ENCODE measurements at regions not wholly inside any gene's neighbourhood (a gene's known extent, or its start where the extent isn't known, plus 50 kb on each side); places are given as distances from the start of the nearest gene placed in this dataset.
"Not testable (repeated sequence)": the region's sequence is repeated elsewhere in the genome, so short reads cannot be mapped to it uniquely, and the experiment has no call there.

DNA sequence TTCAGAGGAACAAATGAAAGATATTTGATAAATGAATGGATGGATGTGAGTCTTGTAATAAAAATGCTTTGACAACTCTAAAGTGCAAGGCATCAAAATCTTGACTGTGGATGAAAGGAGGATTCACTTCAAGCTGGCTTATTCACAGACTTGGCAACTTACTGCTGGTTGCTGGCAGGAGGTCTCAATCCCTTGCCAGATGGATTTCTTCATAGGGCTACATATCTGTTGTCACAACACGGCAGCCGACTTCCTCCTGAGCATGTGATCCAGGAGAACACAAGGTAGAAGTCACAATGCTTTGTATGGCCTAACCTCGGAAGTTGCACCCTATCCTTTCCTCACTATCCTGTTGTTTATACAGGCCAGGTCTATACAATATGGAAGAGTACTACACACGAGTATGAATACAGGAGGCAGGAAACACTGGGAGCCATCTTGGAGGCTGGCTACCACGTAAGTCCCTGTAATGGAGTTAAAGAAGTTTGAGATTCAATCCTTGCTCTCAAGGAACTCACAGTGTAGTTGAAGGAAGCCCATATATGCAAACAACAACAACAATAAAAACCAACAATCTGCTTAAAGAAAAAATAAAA, 97.9 kb downstream of the ID4 start:
- Mint-ChIP-seq H3K9me3 (no peaks in the 10 kb centered on the region), H3K4me1 (ENCODE audit: low read depth) (no peaks in the 10 kb centered on the region), H3K36me3 (ENCODE audit: low read depth) (no peaks in the 10 kb centered on the region), H3K27me3 (ENCODE audit: insufficient read depth) (no peaks in the 10 kb centered on the region), H3K4me3 (no peak overlapping the region), H3K27ac (no peak overlapping the region)
- intact Hi-C loops (cut with micrococcal nuclease), result no loop called here
- no peak for DNase-seq (ENCODE audit: low spot score)

DNA sequence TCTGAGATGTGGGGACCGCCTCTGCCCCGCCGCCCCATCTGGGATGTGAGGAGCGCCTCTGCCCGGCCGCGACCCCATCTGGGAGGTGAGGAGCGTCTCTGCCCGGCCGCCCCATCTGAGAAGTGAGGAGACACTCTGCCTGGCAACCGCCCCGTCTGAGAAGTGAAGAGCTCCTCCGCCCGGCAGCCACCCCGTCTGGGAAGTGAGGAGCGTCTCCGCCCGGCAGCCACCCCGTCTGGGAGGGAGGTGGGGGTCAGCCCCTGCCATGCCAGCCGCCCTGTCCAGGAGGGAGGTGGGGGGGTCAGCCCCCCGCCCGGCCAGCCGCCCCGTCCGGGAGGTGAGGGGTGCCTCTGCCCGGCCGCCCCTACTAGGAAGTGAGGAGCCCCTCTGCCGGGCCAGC, 102.2 kb downstream of the ID4 start:
- H3K9me3 Mint-ChIP-seq; H3K4me1 Mint-ChIP-seq (ENCODE audit: low read depth); H3K36me3 Mint-ChIP-seq (ENCODE audit: low read depth); H3K4me3 Mint-ChIP-seq; H3K27me3 Mint-ChIP-seq (ENCODE audit: insufficient read depth); intact Hi-C loops (cut with micrococcal nuclease); H3K27ac Mint-ChIP-seq; DNase-seq (ENCODE audit: low spot score): not testable (repeated sequence)

DNA sequence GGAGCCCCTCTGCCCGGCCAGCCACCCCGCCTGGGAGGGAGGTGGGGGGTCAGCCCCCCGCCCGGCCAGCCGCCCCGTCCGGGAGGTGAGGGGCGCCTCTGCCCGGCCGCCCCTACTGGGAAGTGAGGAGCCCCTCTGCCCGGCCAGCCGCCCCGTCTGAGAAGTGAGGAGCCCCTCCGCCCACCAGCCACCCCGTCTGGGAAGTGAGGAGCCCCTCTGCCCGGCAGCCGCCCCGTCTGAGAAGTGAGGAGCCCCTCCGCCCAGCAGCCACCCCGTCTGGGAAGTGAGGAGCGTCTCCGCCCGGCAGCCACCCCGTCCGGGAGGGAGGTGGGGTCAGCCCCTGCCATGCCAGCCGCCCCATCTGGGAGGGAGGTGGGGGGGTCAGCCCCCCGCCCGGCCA, 102.8 kb downstream of the ID4 start:
- H3K9me3 Mint-ChIP-seq; intact Hi-C loops (cut with micrococcal nuclease); H3K4me1 Mint-ChIP-seq (ENCODE audit: low read depth); H3K36me3 Mint-ChIP-seq (ENCODE audit: low read depth); H3K27ac Mint-ChIP-seq; H3K4me3 Mint-ChIP-seq; H3K27me3 Mint-ChIP-seq (ENCODE audit: insufficient read depth); DNase-seq (ENCODE audit: low spot score): not testable (repeated sequence)

DNA sequence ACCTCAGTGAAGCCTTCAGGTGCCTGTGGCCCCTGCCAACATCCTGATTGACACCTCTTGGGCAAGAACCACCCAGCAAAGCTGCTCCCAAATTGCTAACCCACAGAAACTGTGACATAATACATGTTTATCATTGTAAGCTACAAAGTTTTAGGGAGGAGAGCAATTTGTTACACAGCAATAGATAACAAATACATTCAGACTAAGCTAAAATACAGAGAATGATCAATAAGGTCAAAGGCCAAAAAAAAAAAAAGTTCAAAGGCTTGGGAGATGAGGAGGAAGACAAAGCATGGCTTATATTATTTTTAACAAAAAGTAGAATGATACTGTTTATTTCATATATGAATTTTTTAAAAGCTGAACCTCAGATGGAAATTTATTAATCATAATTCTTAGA, 105.9 kb downstream of the ID4 start:
- Mint-ChIP-seq H3K9me3 (no peaks in the 10 kb centered on the region), H3K36me3 (ENCODE audit: low read depth) (no peaks in the 10 kb centered on the region), H3K4me1 (ENCODE audit: low read depth) (no peaks in the 10 kb centered on the region), H3K27me3 (ENCODE audit: insufficient read depth) (no peaks in the 10 kb centered on the region), H3K27ac (no peak overlapping the region), H3K4me3 (no peak overlapping the region)
- DNase-seq (ENCODE audit: low spot score), result no peak
- intact Hi-C loops (cut with micrococcal nuclease), result no loop called here

DNA sequence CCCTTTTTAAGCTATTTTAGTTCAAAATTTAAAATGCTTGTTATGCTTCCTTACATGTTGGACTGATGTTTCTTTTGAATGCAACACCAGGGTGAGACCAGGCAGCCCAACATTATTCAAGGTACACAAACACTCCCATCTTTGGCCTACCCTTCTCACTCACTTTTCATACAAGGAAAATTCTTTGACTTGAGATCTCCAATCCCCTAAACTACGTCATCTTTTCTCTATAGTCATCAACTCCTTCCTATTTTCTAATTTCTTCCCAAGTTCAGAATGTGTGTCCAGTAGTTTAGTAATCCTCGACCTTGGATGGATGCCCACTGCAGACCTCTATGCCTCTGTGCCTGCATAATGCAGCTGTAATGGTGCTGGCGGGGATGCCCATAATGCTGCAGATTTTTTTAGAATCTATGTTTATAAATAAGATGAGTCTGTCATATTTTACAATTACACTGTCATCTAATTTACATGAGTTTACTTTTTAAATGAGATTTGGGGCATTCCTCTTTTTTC, 108.7 kb downstream of the ID4 start:
- no peak for DNase-seq (ENCODE audit: low spot score)
- no peak overlapping the region for H3K4me3 Mint-ChIP-seq
- no peaks in the 10 kb centered on the region for H3K4me1 Mint-ChIP-seq (ENCODE audit: low read depth)
- H3K27me3 Mint-ChIP-seq (ENCODE audit: insufficient read depth), result no peaks in the 10 kb centered on the region
- no peaks in the 10 kb centered on the region for H3K36me3 Mint-ChIP-seq (ENCODE audit: low read depth)
- no peaks in the 10 kb centered on the region for H3K9me3 Mint-ChIP-seq
- intact Hi-C loops (cut with micrococcal nuclease), result no loop called here
- H3K27ac Mint-ChIP-seq, result no peak overlapping the region

DNA sequence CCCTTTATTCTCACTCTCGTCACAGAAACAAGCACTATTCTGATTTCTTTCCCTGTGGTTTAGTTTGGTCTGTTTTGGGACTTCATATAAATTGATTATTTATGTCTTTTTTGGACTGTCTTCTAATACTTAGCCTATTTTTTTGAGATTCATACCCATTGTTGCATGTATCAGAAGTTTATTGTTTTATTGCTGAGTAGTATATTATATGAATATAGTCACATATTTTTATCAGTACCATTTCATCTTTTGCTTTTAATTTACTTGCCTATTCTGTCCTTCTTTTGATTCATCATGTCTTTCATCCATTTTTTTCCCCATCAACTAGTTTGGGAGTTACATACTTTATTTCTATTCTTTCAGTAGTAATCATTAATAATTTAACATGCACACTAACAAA, 112.0 kb downstream of the ID4 start:
- no peak for DNase-seq (ENCODE audit: low spot score)
- Mint-ChIP-seq H3K36me3 (ENCODE audit: low read depth) (no peaks in the 10 kb centered on the region), H3K27ac (no peak overlapping the region), H3K9me3 (no peaks in the 10 kb centered on the region), H3K27me3 (ENCODE audit: insufficient read depth) (no peaks in the 10 kb centered on the region), H3K4me1 (ENCODE audit: low read depth) (no peaks in the 10 kb centered on the region), H3K4me3 (no peak overlapping the region)
- intact Hi-C loops (cut with micrococcal nuclease), result no loop called here

DNA sequence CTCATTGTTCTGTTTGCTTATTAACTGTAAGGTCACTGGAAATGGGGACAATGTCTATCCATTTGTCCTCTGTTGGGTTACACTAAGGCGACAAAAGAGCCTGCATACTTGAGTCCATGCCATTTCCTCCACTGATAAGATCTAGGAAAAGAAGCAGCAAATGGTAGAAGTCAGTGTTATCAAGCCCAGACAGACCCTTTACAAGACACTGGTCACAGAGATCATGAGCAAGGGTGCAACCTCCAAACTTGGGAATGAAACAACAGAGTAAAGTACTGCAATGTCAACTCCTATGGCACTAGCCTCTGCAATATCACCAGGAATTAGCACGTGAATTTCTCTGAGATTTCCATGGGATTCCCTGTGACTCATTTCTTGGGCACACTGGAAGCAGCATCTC, 126.9 kb downstream of the ID4 start:
- Mint-ChIP-seq H3K27me3 (ENCODE audit: insufficient read depth) (no peaks in the 10 kb centered on the region), H3K4me3 (no peak overlapping the region), H3K36me3 (ENCODE audit: low read depth) (no peaks in the 10 kb centered on the region), H3K9me3 (peaks cover 5% of the 10 kb centered on the region), H3K4me1 (ENCODE audit: low read depth) (no peaks in the 10 kb centered on the region), H3K27ac (no peak overlapping the region)
- intact Hi-C loops (cut with micrococcal nuclease), result no loop called here
- DNase-seq (ENCODE audit: low spot score), result no peak

DNA sequence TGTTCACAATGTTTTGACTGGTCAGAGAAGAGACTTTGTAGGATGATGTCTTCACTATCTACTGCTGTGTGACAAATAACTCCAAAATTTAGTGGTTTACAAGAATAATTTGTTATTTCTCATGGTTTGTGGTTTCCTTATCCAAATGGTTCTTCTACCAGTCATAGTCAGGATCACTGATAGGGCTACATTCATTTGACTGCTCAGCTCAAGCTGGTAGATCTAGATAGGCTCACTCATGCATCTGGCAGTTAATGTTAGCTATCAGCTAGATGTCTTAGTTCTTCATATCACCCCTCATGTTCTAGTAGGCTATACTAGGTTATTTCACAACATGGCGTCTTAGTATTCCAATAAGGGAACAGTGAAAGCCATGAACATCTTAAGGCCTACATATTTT, 131.0 kb downstream of the ID4 start:
- no peak overlapping the region for H3K4me3 Mint-ChIP-seq
- no peaks in the 10 kb centered on the region for H3K36me3 Mint-ChIP-seq (ENCODE audit: low read depth)
- H3K9me3 Mint-ChIP-seq, result peaks cover 8% of the 10 kb centered on the region
- H3K27ac Mint-ChIP-seq, result no peak overlapping the region
- H3K4me1 Mint-ChIP-seq (ENCODE audit: low read depth), result no peaks in the 10 kb centered on the region
- no peaks in the 10 kb centered on the region for H3K27me3 Mint-ChIP-seq (ENCODE audit: insufficient read depth)
- no peak for DNase-seq (ENCODE audit: low spot score)
- intact Hi-C loops (cut with micrococcal nuclease), result no loop called here

DNA sequence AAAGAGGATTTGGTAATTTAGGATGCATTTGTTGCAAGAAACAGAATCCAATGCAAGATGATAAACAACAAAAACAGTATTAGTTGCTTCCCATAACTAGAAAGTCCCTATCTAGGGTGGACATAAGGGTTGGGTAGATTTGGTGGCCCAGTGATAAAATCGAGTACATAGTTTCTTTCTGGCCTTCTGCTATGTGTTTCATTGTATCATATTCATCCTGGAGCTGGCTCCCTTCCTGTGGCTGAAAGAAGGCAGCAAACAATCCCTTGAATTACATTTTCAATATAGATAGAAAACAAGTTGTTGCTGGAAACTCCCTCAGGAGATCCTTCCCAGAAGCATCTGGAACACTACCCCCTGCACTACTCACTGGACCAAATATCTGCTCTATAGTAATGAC, 135.1 kb downstream of the ID4 start:
- intact Hi-C loops (cut with micrococcal nuclease), result no loop called here
- no peak overlapping the region for H3K27ac Mint-ChIP-seq
- no peak for DNase-seq (ENCODE audit: low spot score)
- peaks cover 8% of the 10 kb centered on the region for H3K9me3 Mint-ChIP-seq
- no peaks in the 10 kb centered on the region for H3K4me1 Mint-ChIP-seq (ENCODE audit: low read depth)
- no peaks in the 10 kb centered on the region for H3K36me3 Mint-ChIP-seq (ENCODE audit: low read depth)
- H3K27me3 Mint-ChIP-seq (ENCODE audit: insufficient read depth), result no peaks in the 10 kb centered on the region
- no peak overlapping the region for H3K4me3 Mint-ChIP-seq

DNA sequence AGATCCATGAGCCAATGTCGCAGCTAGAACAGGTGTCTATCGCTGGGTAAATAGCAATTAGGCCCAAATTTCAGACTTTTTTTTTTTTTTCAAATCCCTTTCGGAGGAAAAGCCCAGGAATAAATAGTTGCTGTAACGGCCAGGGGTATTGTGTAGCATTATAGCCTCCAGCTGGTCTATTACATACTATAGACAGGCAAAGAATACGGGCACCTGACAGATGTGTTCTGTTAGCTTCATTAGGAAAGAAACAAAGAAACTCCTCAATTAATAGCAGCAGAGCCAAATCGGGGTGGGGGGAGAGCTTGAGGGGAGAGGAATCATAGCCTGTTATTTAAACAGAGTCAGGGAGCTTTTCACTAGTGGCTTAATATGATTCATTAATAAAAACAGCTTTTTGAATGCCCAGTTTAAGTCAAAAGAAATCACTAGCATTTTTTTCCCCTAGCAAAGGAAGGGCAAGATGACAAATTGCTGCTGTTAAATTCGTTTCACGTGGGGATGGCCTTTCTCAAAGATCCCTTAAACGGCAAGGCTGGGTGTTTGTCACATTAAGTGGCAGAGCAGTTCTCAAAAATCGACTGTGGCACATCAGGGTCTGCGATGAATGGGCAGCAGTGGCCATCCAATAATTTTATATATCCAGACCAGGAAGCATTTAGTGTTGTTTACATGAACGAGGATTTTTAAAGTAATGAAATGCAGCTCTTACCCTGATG, 139.4 kb downstream of the ID4 start:
- Mint-ChIP-seq H3K4me3 (no peak overlapping the region), H3K27me3 (ENCODE audit: insufficient read depth) (no peaks in the 10 kb centered on the region), H3K36me3 (ENCODE audit: low read depth) (no peaks in the 10 kb centered on the region), H3K4me1 (ENCODE audit: low read depth) (no peaks in the 10 kb centered on the region), H3K9me3 (no peaks in the 10 kb centered on the region), H3K27ac (no peak overlapping the region)
- intact Hi-C loops (cut with micrococcal nuclease), result no loop called here
- no peak for DNase-seq (ENCODE audit: low spot score)

DNA sequence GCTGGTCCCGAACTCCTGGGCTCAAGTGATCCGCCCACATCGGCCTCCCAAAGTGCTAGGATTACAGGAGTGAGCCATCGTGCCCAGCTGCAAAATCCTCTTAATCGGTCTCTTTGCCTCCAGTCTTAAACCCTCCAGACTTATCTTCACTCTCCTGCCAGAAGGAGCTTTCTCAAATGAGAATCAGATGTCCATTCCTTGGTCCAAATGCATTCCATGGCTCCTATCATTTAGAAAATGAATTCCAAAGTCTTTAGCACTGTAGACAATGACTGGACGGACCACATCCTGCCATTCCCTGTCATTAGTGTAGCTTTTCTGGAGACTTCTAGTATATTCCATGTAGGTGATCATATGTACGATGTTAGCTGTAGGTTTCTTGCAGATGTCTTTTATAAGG, 141.9 kb downstream of the ID4 start:
- DNase-seq (ENCODE audit: low spot score), result no peak
- Mint-ChIP-seq H3K36me3 (ENCODE audit: low read depth) (no peaks in the 10 kb centered on the region), H3K27me3 (ENCODE audit: insufficient read depth) (no peaks in the 10 kb centered on the region), H3K27ac (no peak overlapping the region), H3K4me3 (no peak overlapping the region), H3K4me1 (ENCODE audit: low read depth) (no peaks in the 10 kb centered on the region), H3K9me3 (no peaks in the 10 kb centered on the region)
- intact Hi-C loops (cut with micrococcal nuclease), result no loop called here

DNA sequence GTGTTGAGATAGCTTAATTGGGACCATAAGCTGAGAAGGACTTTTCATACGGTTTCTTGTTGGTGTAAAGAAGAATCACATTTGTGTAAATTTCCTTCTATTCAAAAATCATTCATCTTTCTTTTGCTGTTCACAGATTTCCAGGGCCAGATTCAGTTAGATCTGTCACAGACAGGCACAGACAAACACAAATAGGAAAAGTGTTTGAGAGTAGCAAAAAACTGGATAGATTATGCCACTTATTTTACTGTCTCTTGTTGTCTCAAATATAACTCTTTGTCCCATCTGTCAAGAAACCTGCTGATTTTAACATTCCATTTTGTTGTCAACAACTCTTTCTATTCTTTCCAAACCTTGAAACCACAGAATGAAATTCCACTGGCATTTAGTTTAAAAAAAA, 142.8 kb downstream of the ID4 start:
- no peaks in the 10 kb centered on the region for H3K36me3 Mint-ChIP-seq (ENCODE audit: low read depth)
- H3K27ac Mint-ChIP-seq, result no peak overlapping the region
- H3K4me1 Mint-ChIP-seq (ENCODE audit: low read depth), result no peaks in the 10 kb centered on the region
- no peak for DNase-seq (ENCODE audit: low spot score)
- no peaks in the 10 kb centered on the region for H3K9me3 Mint-ChIP-seq
- H3K27me3 Mint-ChIP-seq (ENCODE audit: insufficient read depth), result no peaks in the 10 kb centered on the region
- H3K4me3 Mint-ChIP-seq, result no peak overlapping the region
- intact Hi-C loops (cut with micrococcal nuclease), result no loop called here

DNA sequence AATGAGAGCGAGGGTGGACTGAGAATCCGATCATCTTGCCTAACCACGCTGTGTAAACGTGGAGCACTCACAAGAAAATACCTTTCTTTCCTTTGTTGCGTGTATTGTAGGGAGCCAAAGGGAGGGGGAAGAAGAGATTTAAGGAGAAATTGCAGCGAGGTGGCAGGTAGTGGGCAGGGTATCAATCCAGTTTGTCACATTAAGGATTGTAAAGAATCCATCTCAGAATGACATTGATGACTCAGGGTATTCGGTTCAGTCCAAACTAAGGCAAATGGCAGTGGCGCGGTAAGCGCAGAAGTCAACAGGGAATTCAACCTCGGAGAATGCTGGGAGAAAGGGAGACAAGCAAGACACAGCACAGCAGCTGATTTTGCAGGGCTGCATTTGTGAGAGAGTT, 146.2 kb downstream of the ID4 start:
- no peaks in the 10 kb centered on the region for H3K36me3 Mint-ChIP-seq (ENCODE audit: low read depth)
- H3K27me3 Mint-ChIP-seq (ENCODE audit: insufficient read depth), result no peaks in the 10 kb centered on the region
- H3K9me3 Mint-ChIP-seq, result no peaks in the 10 kb centered on the region
- no peak for DNase-seq (ENCODE audit: low spot score)
- no peak overlapping the region for H3K4me3 Mint-ChIP-seq
- intact Hi-C loops (cut with micrococcal nuclease), result no loop called here
- H3K27ac Mint-ChIP-seq, result no peak overlapping the region
- no peaks in the 10 kb centered on the region for H3K4me1 Mint-ChIP-seq (ENCODE audit: low read depth)
